Renal cortex interstitium (tissue), 11 donors: ENCODE measurements at regions not wholly inside any gene's neighbourhood (a gene's known extent, or its start where the extent isn't known, plus 50 kb on each side); places are given as distances from the start of the nearest gene placed in this dataset.

ENCODE experiments used
- DNase-seq, 11 donors: peaks; one replicate each; pipeline ENCODE4 v3.0.0-alpha.2; 2013; ENCODE audit warnings: low read depth in 9 of 11, low spot score in 4 of 11; ENCODE audit errors: extremely low read depth in 1 of 11

DNA sequence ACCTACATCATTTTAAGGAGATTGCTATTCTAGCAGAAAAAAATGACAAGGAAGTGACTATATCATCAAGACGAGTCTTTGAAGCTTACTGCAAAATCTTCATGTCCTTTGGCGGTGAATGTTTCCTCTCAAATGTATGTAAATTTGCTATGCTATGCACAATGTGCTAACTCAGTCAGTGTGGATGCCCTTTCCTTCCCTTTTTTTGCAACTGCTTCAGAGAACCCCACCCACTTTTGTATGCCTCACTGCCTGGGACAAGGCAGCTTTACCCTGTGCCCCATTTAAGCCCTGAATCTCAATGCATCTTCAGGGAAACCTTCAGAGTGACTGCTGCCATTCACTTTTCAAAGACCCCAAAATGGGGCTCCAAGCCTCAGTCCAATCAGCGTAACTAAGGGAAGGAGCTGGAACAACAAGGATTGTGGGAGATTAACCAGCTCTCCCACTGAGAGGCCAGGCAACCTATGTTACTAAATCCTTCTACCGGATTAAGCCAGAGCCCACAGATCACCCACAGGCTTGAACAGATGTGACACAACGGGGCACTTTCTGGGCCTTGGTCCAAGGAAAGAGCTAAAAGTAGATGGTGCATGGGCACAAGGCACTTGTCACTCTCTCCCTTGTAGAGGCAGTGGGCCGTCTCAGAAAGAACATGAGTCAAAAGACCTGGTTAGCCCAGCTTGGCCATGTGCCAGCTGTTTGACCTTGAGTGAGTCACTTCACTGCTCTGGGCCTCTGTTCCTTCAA lies 154.4 kb downstream of the PLPP3 start:
- peak in 1 of 11 donors; percentile 47 for DNase-seq

DNA sequence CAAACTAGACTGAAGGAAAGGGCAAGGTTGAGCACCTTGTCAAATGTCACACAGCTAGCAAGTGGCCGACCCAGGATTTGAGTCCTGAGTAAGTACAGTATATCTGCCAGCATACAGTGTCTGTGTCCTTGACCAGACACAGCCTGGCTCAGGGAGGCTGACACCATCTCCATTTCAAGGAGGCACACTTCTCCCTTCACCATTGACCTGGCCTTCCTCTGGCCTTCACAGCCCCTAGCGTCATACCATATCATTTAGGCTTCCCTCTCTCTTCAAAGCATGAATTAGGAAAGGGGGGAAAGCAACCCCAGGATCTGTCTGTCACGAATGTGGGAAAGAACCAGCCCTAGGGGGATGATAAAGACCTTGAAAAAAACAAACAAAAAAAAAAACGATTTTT lies 155.6 kb downstream of the PLPP3 start:
- DNase-seq, result no peak

DNA sequence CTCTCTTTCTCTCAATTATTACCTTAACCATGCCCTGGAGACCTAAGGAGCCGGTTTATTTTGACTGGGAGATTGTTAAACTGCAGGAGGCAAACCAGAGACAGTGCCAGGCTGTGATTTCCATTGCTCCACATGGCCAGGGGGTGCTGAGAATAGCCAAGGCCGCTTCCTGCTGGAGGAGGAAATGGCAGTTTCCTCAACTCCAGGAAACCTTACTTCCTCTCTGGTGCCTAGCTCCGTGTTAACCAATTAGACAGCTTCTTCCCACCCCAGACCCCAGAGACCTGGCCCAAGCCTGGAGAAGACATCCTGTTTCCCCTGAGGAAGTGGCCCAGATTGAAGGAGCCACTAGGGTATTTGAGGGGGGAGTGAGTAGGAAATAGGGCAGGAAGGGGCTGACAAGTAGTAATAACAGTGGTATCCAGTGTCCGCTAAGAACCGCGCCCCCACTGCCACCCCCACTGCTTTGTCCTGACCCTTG lies 161.2 kb downstream of the PLPP3 start:
- no peak for DNase-seq

DNA sequence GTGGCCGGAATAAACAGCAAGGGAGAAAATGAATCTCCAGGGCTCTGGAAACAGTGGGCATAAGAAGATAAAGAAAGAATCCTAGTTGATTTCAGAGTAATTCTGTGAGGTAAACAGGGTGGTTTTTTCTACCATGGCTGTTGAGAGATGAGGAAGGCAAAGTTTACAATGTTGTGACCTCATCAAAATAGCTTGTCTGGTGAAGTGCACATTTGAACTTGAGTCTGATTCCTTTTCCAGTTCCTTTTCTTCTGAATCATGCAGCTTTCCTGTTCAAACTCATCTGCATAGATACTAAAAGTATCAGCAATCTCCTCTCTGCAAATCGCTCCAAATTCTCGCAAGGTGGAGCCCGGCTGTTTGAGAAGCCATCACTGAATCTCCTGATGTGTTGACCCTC lies 161.7 kb downstream of the PLPP3 start:
- DNase-seq, result no peak

GRCh38 chr1:56416495-56416894 lies 162.9 kb downstream of the PLPP3 start:
- DNase-seq, result no peak

DNA sequence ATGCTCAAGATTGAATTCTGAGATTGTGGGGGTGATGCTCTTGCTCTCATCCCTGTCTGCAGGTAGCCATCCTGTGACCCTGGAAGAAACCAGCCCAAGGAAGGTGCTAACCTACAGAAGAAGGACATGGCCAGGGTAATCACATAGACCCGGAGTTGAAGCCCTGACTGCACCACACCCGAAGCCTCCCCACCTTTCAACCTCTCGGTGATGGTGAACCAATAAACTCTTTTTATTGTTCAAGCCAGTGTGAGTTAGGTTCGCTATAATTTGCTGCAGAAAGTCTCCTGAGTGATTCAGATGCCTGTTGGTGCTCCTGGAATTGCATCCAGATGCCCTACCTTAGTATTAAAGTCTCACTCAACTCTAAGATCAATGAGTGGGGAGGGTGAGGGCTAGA lies 163.6 kb downstream of the PLPP3 start:
- DNase-seq, result no peak

- no peak for DNase-seq
These were observed 164.1 kb downstream of the PLPP3 start for GRCh38 chr1:56415258-56415657.

- no peak for DNase-seq
These were observed 164.6 kb downstream of the PLPP3 start for GRCh38 chr1:56414728-56415224.

GRCh38 chr1:56413671-56414199 lies 165.6 kb downstream of the PLPP3 start:
- no peak for DNase-seq

GRCh38 chr1:56411484-56412180 lies 167.7 kb downstream of the PLPP3 start:
- no peak for DNase-seq

GRCh38 chr1:56411021-56411420 lies 168.3 kb downstream of the PLPP3 start:
- DNase-seq, result no peak

- DNase-seq, result no peak
These were observed 169.0 kb downstream of the PLPP3 start for GRCh38 chr1:56410405-56410804.

- no peak for DNase-seq
These were observed 170.2 kb downstream of the PLPP3 start for GRCh38 chr1:56409112-56409691.

- DNase-seq, result no peak
These were observed 172.5 kb downstream of the PLPP3 start for GRCh38 chr1:56406821-56407220.

DNA sequence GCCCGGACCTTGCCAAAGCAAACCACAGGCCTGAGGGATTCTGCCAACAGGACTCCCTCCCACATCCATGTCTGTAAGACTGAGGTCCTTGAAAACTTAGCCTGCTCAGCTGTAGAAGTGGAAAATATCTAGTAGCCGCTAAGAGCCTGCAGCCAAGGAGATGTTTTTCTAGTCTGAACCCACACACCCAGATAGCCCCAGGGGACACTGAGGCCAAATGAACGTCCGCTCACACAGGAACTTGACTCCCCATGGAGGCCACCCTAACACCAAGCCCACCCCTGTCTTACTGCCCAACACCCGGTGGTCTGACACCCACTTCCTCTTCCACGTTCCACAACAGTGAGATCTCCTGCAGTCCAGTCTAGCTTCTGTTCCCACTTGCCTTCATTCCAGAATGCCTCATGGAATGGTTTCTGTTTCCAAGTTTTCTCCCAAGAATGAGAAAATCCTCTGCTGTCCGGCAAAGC lies 174.8 kb downstream of the PLPP3 start:
- no peak for DNase-seq

GRCh38 chr1:56404066-56404465 lies 175.3 kb downstream of the PLPP3 start:
- DNase-seq, result no peak

DNA sequence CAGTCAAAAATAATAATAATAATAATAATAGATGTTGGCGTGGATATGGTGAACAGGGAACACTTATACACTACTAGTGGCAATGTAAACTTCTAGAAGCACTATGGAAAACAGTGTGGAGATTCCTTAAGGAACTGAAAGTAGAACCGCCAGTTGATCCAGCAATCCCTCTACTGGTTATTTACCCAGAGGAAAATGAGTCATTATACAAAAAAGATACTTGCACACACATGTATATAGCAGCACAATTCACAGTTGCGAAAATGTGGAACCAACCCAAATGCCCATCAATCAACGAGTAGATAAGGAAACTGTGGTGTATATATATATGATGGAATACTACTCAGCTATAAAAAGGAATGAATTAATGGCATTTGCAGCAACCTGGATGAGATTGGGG lies 176.0 kb downstream of the PLPP3 start:
- no peak for DNase-seq

DNA sequence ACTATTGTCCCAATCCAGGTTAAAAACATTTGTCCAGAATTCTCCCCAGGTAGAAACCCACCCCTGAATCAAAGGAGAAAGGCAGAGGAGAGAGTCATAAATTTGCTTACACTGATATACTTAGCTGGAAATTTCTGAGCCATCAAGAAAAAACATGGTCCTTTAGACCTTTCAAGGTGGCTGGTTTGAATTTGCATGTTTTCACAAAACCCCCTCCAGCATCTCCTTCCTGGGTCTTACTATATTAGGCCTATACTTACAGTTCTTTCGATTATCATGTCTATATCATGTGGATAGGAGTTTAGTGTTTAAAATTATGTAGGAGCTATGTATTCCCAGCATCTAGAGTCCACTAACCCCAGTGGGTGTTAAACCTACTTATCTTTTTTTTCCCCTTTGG lies 178.2 kb downstream of the PLPP3 start:
- no peak for DNase-seq

- no peak for DNase-seq
These were observed 178.8 kb downstream of the PLPP3 start for GRCh38 chr1:56400526-56400925.

DNA sequence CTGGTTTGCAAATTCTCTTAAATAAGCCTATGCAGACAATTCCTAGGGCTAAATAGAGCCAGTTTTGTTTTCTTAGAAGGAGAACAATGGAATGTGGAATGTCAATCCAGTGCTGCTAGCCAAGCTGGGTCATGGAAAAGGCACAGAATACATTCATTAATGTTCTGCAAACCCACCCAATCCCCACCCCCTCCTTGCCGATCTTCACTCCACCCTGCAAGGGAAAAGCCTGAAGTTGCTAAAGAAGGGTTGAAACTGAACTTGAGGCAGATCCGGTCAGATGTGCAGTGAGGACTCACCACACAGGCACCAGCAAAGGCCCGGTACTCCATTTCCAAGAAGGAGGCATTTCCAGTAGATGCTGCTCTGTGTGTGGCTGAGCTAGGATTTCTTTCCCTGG lies 179.6 kb downstream of the PLPP3 start:
- DNase-seq, result no peak
